Progenitor cell of endocrine pancreas (in vitro differentiated cells): ENCODE measurements at regions not wholly inside any gene's neighbourhood (a gene's known extent, or its start where the extent isn't known, plus 50 kb on each side); places are given as distances from the start of the nearest gene placed in this dataset.

ENCODE experiments used
- DNase-seq: peaks from one replicate; pipeline ENCODE4 v3.0.0; 2021; ENCODE audit warnings: low spot score; ENCODE audit not compliant: unreplicated experiment
- H3K27ac Mint-ChIP-seq: 2 replicates; pipeline ENCODE4 v1.8.0; 2021; ENCODE audit warnings: mild to moderate bottlenecking, moderate library complexity, mixed read lengths
- H3K27me3 Mint-ChIP-seq: 2 replicates; pipeline ENCODE4 v1.8.0; 2021; ENCODE audit warnings: mixed read lengths
- H3K36me3 Mint-ChIP-seq: 2 replicates; pipeline ENCODE4 v1.8.0; 2022; ENCODE audit warnings: mixed read lengths; ENCODE audit not compliant: insufficient read depth
- H3K4me1 Mint-ChIP-seq: 2 replicates; pipeline ENCODE4 v1.8.0; 2021; ENCODE audit warnings: low read depth, mixed read lengths
- H3K4me3 Mint-ChIP-seq: 2 replicates; pipeline ENCODE4 v1.8.0; 2021; ENCODE audit warnings: low read depth, mild to moderate bottlenecking, moderate library complexity, mixed read lengths
- H3K9me3 Mint-ChIP-seq: 2 replicates; pipeline ENCODE4 v1.8.0; 2021; ENCODE audit warnings: low read depth, mixed read lengths
- TF ChIP-seq, protein P1 (sequence below): fragments of 200-600 bp; sonication (generic); IDR thresholded peaks from one replicate; pipeline ENCODE4 v1.5.0; 2021; ENCODE audit warnings: antibody characterized with exemption, mild to moderate bottlenecking; ENCODE audit not compliant: unreplicated experiment

DNA sequence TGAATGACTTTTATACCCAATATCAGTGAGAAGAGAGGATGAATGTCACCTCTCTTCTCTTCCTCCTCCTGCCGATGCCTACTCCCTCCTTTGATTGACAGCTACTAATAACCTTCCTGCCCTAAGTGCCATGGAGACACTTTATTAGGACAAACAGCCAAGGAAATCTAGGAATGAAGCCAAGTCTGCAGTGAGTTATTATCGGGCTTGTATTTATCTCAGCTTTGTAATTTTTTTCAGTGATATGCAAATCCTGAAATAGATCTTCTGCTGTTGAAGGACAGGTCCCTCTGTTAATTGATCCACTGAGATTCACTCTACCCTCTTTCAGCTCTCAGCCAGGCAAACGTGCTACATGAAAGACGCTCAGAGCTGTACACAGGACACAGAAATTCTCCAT is 686.7 kb downstream of the TMEM182 start:
- DNase-seq, result no peak
- H3K4me1 Mint-ChIP-seq, result no peaks in the 10 kb centered on the region
- H3K4me3 Mint-ChIP-seq, result no peak overlapping the region
- TF ChIP-seq, protein P1, sequence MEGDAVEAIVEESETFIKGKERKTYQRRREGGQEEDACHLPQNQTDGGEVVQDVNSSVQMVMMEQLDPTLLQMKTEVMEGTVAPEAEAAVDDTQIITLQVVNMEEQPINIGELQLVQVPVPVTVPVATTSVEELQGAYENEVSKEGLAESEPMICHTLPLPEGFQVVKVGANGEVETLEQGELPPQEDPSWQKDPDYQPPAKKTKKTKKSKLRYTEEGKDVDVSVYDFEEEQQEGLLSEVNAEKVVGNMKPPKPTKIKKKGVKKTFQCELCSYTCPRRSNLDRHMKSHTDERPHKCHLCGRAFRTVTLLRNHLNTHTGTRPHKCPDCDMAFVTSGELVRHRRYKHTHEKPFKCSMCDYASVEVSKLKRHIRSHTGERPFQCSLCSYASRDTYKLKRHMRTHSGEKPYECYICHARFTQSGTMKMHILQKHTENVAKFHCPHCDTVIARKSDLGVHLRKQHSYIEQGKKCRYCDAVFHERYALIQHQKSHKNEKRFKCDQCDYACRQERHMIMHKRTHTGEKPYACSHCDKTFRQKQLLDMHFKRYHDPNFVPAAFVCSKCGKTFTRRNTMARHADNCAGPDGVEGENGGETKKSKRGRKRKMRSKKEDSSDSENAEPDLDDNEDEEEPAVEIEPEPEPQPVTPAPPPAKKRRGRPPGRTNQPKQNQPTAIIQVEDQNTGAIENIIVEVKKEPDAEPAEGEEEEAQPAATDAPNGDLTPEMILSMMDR, result no peak
- H3K9me3 Mint-ChIP-seq, result no peaks in the 10 kb centered on the region
- H3K27me3 Mint-ChIP-seq, result peaks cover 3% of the 10 kb centered on the region
- no peaks in the 10 kb centered on the region for H3K36me3 Mint-ChIP-seq
- no peak overlapping the region for H3K27ac Mint-ChIP-seq

DNA sequence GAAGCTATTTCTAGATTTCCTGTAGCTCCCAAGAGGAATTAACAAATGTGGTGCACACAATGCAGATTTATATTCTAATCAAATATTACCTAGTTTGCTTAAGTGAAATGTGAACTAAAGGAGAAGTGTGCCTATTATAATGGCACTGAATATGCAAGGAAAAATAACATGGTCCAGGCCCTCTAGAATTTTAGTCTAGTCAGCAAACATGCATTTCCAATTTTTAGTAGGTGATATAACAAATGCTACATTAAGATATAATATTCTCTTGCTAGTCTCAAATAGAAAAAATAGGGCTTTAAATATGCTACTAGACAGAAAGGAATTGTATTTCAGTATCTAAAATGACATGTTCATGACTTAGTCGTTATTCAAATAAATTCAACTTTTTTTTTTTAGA is 689.5 kb downstream of the TMEM182 start:
- no peak for DNase-seq
- Mint-ChIP-seq H3K27me3 (no peaks in the 10 kb centered on the region), H3K4me1 (no peaks in the 10 kb centered on the region), H3K4me3 (no peak overlapping the region), H3K27ac (no peak overlapping the region), H3K9me3 (no peaks in the 10 kb centered on the region), H3K36me3 (no peaks in the 10 kb centered on the region)
- TF ChIP-seq, protein P1, result no peak

DNA sequence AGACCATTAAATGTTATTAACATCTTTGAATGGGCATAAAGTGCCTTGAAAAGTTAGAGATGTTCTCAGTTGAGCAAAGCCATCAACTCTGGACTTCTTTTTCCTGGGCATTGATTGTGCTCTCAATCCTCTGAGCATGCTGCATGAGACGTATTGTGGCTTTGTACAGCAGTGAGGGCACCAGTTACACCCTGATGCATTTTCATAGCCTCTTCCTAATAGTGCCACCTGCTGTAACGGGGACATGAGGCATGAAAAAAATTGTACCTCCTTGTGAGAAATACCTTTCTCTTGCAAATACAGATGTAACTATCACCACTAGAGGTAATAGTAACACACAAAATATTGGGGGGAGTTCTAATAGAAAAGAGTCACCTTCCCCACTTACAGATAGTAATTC is 697.5 kb downstream of the TMEM182 start:
- no peaks in the 10 kb centered on the region for H3K9me3 Mint-ChIP-seq
- no peaks in the 10 kb centered on the region for H3K27me3 Mint-ChIP-seq
- no peaks in the 10 kb centered on the region for H3K4me1 Mint-ChIP-seq
- DNase-seq, result no peak
- H3K4me3 Mint-ChIP-seq, result no peak overlapping the region
- H3K27ac Mint-ChIP-seq, result no peak overlapping the region
- H3K36me3 Mint-ChIP-seq, result no peaks in the 10 kb centered on the region
- TF ChIP-seq, protein P1, result peak; percentile 16

DNA sequence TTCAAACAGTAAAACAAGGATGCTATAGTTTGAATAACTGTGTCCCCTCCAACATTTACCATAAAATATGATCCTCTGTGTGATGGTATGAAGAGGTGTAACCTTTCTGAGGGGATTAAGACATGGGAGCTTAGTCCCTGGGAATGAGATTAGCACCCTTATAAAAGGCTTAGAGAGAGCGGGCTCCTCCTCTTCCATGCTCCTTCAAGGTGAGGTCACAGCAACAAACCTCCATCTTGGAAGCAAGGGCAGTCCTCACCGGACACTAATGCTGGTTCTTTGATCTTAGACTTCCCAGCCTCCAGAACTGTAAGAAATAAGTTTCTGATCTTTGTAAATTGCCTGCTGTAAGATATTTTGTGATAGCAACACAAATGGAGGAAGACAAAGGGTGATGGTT is 700.3 kb downstream of the TMEM182 start:
- Mint-ChIP-seq H3K27me3 (no peaks in the 10 kb centered on the region), H3K36me3 (no peaks in the 10 kb centered on the region), H3K27ac (no peak overlapping the region), H3K4me3 (no peak overlapping the region), H3K9me3 (peaks cover 3% of the 10 kb centered on the region), H3K4me1 (no peaks in the 10 kb centered on the region)
- TF ChIP-seq, protein P1, result no peak
- no peak for DNase-seq

DNA sequence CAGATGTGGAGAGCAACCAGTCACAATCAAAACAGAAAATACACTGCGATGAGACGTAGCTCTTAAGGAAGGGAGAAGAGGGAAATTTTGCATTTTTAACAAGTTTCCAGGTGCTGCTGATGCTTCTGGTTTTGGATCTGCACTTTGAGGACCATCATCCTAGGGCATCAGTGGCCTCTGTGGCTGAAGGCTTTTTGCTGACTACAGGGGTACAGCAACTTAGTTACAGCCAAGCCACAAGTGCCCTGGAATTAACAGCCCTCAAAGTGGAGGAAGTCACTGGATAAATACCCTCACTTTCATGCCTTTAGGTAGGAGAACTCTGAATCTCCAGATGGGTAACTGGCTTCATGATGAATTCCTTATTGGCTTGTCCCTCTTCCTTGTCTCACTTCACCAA is 700.9 kb downstream of the TMEM182 start:
- no peak for DNase-seq
- H3K27ac Mint-ChIP-seq, result no peak overlapping the region
- H3K9me3 Mint-ChIP-seq, result peaks cover 3% of the 10 kb centered on the region
- no peaks in the 10 kb centered on the region for H3K36me3 Mint-ChIP-seq
- no peaks in the 10 kb centered on the region for H3K27me3 Mint-ChIP-seq
- H3K4me3 Mint-ChIP-seq, result no peak overlapping the region
- H3K4me1 Mint-ChIP-seq, result no peaks in the 10 kb centered on the region
- TF ChIP-seq, protein P1, result no peak

DNA sequence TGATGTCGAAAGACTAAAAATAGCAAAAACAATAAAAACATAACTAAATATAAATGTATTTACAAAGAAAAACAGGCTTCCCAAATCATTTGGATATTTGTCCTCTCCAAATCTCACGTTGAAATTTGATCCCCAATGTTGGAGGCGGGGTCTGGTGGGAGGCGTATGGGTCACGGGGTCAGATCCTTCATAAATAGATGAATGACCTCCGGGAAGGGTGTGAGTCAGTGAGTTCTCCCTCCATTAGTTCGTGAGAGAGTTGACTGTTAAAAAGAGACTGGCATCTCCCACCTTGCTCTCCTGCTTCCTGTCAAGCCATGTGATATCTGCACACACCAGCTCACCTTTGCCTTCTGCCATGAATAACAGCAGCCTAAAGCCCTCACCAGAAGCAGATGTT is 703.0 kb downstream of the TMEM182 start:
- TF ChIP-seq, protein P1, result no peak
- Mint-ChIP-seq H3K36me3 (no peaks in the 10 kb centered on the region), H3K27ac (no peak overlapping the region), H3K9me3 (peaks cover 3% of the 10 kb centered on the region), H3K4me3 (no peak overlapping the region), H3K27me3 (no peaks in the 10 kb centered on the region), H3K4me1 (no peaks in the 10 kb centered on the region)
- no peak for DNase-seq
